ENCODE measurements at regions not wholly inside any gene's neighbourhood (a gene's known extent, or its start where the extent isn't known, plus 50 kb on each side); places are given as distances from the start of the nearest gene placed in this dataset.
A peak's percentile ranks its signal among the peaks of the same experiment; 100 is the strongest.

DNA sequence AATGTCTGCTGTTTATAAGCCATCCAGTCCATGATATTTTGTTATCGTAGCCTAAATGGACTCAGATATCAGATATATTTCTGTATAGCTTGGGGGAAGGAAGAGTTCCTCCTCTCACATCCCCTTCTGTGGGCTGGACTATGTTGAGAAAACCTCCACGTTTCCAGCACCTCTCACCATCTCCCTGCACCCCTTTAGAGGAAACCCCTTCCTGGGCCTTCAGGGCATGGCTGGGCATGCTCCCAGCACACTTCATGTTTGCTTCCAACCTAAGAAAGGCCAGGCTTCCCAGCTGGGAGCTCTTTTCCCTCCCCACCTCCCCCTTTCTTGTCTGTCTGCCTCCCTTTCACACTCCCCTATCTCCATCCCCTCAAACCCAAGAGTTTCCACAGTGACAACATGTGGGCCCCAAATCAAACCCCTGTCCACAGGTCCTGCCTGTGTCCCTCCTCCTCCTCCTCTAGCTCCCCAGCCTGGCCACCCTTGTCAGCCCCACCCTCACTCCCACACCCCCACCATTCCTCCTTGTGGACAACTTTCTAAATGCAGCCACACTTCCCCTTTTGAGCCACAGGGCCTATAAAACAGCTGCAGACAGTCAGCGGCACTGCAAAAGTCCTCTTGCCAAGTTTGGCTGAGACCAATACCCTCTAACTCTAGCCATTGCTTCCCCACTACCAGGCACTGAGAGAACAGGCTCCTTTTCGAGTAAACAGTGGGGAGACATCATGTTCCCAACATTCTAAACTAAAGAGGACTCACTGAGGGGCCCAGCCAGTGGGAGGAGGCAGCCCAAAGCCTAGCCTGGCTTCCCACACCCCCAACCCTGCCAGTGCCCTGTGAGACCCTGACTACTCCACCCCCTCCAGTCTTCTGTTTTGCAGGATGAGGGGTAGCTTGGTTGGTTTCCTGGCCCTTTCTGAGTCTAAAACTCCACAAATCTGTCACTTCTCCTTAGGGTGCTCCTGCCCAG, 120.5 kb downstream of the ZFP36L2 start:
- no peak for DNase-seq

DNA sequence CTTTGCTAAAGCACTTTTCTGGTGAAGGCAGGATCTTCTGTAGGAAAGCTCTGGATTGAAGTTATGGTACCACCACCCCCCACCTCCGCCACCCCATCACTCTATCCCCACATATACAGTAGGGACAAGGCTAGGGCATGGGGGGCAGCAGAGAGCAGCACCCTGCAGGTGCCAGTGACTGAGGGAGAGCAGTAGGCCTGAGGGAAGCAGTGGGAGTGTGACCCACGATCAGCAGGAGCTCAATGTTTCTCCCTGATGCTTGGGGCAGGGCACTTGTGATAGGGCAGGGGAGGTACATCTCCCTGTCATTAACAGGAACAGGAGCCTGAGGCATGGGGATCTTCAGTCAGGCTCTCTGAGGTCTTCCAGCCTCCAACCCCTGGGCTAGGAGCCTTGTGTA, 121.6 kb downstream of the ZFP36L2 start:
- no peak for DNase-seq

DNA sequence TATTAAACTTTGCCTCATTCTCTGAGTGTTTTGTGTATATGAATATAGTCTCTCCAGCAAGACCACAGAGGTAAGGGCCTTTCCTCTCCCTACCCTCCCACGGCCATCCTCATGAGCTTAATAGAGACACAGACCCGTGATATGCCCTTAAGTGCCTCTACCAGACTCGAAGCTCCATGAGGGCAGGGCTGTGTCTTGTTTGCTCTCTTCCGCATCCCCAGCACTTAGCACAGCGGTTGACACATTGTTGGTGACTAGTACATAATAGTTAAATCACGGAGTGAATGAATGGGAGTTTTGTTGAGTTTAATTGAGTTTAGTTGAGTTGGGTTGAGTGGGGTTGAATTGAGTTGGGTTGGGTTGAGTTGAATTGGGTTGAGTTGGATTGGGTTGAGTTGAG, 122.3 kb downstream of the ZFP36L2 start:
- DNase-seq, result no peak

DNA sequence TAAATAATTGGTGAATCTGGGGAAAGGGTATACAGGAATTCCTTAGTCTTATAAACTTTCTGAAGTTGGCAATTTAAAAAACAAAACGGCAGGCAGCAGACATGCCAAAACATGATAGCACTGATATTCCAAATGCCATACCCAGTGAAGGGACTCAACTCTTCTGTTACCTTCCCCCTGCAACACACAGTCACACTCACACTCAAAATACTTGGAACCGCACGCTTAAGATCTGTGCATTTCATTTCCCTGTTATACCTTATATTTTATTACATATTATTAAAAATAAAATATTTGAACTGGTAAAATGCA, 123.4 kb downstream of the ZFP36L2 start:
- DNase-seq, result no peak

DNA sequence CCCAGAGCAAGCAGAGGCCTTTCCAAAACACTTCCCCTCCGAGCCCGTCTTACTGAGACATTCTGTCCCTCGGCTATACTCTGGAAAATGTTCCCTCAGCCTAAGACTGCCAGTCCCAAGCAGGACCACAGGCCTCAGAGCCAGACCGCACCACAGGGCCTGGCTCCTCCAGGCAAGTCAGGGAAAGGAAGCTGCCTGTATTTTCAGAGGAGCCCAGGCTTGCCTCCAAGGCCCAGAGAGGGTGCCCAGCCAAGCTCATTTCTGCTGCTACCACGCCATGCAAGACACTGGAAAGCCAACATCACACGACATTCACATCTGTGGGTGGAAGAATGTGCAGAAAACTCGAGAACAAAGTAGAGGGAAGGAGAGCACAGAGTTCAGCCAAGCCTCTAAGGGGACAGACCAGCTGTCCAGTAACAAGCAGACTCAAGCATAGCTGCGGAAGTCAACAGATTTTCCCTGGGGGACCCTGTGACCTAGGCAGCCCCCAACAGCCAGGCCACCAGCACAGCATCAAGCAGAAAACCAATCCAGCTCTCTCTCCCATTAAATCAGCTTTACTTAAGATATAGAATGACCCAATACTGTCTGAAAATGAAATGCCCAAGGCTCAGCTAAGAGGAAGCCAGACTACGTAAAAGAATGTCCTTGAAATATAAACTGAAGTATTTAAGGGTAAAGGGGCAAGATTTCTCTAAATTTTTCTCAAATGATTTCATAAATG, 123.9 kb downstream of the ZFP36L2 start:
- DNase-seq, result no peak

DNA sequence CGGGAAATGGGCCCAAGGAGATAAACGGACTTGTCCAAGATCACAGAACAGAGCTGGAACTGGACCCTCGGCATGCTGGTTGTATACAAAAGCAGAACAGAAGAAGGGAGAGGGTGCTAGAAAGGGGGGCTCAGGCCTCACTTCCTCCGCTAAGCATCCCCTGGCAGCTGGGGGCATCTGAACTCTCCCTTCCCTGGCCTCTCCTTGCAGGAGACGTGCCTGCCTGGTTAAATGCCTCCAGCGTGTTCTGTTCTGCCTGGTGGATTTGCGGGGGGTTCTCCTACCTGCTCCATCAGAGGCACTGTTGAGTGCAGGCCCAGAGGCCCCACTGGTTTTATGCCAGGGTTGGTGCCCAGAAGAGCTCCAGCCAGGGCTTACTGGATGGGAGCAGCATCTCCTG, 124.7 kb downstream of the ZFP36L2 start:
- no peak for DNase-seq

DNA sequence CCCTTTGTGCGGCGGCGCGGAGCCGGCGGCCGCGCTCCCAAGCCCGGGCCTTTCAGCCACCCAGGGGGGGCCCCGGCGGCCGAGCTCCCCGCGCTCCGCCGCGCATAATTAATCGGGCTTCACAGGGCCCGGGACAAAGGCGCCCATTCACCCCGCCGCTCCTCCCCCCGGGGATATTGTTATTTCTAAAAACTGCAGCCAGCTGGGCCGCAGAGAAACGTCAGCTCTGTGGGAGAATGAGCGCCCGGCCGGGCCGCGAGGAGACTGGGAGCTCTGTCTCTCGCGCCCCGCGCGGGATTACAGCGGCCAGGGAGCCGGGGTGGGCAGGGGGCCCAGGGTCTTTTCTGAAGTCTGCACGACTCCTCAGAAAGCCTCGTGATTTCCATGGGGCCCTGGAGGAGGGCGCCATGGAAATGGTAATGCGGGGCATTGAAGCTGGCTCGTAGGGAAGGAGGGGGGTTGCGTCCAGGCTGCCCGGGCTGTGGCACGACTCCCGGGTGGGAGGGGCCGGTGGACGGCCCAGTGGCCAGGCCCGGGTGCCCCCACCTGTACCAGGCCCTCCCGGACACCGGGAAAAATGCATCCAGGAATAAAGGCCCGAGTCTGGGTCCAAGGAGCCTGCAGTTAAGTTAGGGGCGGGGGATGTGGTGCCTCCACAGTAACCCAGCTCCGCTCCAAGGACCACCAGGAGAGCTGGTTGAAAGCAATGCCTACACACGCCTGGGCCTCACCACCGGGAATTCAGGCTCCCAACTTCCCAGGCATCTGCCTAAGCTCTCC, 125.3 kb downstream of the ZFP36L2 start:
- DNase-seq, result peak; percentile 21

DNA sequence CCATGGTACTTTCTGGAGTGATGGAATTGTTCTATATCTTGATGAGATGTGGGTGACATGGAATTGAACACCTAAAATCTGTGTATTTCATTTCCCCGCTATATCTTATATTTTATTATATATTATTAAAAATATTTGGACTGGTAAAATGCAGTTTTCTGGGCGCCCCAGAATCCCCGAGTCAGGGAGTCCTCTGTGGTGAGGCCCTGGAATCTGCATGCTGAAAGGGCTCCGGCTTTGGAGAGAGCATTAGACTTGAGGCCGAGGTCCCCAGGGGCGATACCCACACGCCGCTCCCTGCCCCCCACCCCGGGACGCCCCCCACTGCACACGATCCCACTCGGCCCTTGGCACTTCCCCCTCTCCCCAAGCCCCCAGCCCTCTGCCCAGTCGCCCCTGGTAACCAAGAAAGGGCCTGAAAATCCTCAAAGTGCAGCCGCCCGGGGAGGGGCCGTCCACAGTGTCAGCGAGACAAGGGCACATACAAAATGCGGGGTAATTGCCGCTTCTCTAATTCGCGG, 126.0 kb downstream of the ZFP36L2 start:
- DNase-seq, result no peak

DNA sequence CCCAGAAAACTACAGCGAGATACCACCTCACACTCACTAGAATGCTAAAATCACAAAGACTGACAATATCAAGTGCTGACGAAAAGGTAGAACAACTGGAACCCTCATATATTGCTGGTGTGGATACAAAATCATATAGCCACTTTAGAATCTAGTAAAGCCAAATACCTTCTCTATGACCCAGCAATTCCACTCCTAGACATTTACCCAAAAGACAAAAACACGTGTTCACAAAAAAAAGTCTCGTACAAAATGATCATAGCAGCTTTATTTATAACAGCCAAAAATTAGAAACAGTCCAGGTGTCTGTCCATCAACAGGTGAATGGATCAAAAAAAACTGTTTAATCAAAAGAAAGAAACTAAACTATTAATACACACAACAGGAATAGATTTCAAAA, 126.6 kb downstream of the ZFP36L2 start:
- DNase-seq, result no peak

DNA sequence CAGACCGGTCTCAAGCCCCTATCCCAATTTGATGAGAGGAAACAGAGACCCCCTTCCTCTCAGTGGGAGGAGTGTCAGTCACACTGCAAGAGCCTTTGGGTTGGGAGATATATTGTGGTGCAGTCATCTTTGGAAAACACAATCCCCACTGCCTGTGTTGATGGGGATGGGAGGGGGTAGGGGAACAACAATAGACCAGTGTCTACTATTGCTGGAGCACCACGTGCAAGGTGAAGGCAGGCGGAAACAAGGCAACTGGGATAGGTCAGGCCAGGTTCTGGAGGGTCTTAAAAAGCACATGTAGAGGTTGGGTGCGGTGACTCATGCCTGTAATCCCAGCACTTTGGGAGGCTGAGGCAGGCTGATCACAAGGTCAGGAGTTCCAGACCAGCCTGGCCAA, 127.9 kb downstream of the ZFP36L2 start:
- no peak for DNase-seq

DNA sequence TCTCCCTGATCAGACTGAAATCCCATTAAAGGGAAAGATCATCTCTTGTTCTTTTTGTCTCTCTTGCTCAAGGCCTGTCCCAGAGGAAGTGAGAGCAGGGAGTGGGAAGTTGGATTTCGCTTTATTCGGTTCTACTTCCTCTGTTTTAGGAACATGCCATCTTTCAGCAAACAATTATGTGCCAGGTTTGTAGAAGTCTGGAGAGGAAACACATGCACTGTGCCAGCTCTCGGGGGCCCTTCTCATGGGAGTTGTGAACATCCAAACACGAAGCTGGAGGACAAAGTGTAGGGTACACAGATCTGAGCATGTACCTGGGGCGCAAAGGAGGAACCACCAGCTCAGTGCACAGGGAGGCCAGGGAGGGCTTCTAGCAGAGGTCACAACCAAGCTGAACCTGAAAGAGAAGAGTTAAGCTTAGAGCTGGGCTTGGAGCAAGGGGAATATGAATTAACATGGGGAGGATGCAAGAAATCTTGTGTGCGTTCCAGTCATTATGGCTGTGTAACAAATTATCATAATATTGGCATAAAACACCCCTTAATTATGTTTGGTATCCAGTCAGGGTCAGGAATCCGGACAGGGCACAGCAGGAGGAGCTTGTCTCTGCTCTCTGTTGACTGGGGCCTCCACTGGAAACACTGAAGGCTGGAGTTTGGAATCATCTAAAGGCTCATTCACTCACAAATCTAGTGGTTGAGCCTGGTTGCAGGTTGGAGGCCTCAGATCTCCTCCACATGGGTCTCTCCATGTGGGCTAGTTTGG, 128.6 kb downstream of the ZFP36L2 start:
- DNase-seq, result no peak

DNA sequence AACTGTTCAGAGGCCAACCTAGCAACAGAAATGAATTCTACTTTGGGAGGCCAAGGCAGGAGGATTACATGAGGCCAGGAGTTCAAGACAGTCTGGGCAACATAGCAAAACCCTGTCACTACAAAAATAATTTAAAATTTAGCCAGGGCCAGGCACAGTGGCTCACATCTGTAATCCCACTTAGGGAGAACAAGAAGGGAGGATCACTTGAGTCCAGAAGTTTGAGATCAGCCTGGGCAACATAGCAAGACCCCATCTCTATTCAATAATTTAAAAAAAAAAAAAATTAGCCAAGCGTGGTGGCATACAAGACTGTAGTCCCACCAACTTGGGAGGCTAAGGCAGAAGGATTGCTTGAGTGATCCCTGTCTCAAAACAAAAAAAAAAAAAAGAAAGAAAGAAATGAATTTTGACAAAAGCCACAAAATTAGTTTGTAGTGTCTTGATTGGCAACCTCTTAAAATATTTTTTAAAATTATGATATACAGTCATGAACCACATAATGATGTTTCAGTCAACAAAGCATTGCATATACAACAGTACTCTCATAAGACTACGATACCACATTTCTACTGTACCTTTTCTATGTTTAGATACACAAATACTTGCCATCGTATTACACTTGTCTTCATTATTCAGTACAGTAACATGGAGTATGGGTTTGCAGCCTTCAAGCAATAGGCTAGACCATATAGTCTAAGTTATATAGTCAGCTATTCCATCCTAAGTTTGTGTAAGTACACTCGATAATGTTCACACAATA, 130.7 kb downstream of the ZFP36L2 start:
- no peak for DNase-seq

DNA sequence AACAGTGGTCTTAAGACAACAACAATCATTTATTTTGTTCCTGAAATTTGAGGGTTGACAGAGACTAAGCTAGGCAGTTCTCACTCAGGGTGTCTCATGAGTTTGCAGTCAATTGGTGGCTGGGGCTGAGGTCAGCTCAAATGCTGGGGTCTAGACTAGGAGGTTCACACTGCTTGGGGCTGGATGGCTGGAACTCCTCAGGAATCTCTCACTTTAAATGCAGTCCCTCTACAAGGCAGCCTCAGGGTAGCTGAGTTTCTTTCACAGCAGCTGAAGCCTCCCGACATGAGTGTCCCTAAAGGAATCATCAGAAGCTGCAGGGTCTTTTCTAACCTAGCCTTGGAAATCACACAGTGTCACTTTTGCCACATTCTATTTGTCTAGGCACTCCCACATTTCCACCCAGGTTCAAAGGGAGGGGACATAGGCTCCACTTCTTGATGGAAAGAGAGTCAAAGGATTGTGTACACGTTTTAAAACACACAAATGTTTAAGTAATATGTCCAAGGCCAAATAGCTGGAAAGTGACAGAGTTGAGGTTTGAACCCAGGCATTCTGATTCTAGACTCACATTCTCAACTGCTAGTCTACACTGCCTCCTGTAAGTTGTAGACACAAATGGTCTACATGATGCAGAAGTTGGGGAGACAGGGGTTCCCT, 133.8 kb downstream of the ZFP36L2 start:
- DNase-seq, result no peak

DNA sequence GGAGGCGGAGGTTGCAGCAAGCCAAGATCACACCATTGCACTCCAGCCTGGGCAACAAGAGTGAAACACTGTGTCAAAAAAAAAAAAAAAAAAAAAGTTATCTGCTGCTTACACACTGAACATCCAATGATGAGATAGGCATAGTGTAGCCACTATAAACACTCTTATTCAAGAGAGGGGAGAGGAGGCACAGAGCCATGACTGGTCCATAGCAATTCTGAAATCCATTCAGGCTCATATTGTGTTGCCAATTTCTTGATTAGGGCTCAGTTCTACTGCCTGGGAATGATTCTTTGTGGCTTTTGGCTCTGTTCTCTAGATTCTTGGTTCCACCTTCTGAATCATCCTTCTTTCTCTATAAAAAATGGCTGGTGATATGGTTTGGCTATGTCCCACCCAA, 136.1 kb downstream of the ZFP36L2 start:
- DNase-seq, result no peak

DNA sequence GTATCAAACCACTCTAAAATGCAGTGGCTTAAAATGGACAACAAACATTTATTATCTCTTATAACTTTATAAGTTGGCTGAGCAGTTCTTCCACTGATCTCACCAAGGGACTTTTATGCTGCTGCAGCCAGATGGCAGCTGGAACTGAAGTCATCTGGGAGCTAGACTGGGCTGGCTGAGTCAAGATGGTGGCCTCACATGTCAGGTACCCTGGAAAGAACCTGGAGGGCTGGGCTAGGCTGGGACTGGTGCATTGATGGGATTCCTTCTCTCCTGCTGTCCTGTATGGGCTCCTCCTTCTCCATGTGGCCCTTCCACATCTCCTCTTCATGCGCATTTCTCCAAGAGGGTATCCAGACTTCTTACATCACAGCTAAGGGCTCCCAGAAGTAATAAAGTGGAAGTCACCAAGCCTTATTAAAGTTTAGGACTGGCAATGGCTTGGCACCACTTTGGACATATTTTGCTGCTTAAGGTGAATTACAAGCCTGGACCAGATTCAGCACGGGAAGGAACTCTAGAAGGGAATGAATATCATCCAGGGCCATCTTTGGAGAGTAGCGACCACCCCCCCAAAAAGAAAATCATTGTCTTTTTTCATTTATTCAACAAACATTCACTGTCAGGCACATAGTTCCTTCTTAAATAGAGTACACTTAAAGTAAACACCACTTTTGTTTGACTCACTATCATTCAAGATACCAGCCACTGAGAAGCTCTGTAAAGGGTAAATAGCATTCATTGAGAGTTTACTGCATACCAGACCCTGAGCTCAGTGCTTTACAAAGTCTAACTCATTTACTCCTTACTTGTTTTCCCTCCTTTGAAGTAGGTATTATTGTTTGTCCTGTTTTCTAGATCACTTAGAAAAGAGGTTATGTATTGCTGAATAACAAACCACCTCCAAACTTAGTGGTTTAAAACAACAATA, 138.0 kb downstream of the ZFP36L2 start:
- no peak for DNase-seq

DNA sequence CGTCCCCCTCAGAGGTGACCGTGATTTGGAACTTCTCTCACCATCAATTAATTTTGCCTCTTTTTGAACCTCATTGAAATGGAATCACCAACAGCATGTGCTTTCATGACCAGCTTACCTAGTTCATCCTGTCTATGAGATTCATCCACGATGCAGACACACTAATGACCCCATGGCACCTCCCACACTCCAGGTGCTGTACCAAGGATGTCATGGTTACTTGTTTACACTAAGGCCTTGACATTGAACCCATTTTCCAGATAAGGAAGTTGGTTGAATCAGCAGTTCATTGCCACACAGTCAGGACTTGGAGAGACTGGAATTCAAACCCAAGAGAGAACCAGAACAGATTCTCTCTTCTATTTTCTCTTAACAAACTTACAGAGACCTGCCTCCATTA, 139.0 kb downstream of the ZFP36L2 start:
- DNase-seq, result no peak

DNA sequence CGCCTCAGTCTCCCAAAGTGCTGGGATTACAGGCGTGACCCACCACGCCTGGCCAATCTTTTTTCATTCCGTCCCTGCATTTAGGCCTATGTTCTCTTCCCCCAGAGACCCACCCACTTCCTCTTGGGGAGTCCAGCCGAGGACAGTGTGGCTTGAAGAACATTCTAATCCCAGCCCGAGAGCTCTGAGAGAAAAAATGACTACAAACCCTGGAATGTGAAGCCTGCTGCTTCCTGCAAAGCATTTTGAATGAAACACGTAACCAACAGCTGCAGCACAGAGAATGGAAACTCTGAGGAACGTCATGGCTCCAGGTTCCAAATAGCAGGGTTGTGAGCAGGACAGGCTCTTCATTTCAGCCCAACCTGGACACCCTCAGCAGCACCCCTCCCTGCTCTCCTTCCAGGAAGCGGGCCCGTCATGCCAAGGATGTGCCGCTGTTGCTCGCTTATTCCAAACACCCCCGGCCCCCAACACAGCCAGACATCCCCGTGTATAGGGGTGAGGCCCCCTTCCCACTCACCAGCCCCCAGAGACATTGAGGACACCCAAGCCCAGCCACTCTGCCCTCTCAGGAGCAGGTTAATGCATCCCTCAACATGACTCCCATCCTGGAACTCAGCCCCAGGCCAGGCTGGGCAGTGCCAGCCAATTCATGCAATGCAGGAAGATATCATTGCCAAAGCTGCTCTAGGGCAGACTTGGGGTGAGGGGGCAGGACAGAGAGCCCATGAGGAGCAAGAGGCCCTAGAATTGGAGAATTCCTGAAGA, 139.8 kb downstream of the ZFP36L2 start:
- DNase-seq, result no peak

DNA sequence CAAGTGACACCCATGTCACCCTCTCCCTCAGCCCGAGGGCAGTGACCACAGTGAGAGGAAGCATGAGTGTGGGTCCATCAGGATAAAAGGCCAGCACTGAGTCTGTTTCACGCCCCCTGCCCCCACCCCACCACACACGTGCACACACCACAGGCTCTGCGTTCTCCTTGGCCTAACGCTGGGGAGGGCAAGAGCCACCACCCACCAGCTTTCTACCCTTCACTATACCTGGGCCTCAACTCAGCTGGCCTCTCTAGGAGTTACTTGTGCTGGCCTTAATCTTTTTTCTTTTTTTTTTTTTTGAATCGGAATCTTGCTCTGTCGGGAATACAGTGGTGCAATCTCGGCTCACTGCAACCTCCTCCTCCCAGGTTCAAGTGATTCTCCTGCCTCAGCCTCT, 140.5 kb downstream of the ZFP36L2 start:
- DNase-seq, result no peak

DNA sequence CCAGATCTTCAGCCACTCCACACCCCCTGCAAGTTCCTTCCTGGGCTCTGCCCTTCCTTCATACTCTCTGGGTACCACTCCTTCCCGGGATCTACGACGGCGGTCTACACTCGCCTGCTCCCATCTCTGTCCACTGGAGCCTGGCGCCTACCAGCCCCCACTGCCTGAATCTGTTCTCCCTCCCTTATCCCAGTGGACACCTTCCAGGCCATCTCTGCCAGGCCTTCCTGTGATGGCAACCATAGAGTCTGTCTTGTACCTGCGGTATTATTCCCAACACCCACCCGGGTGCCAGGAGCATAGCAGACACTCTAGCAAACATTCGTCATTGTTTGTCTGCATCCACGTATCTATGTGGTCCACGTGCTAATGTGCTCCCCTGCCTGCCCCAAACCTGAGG, 140.9 kb downstream of the ZFP36L2 start:
- DNase-seq, result no peak

All from NCI-H1092 treated with DMSO at 0.1 percent for 48 hours (cell line).